ENCODE measurements at regions not wholly inside any gene's neighbourhood (a gene's known extent, or its start where the extent isn't known, plus 50 kb on each side); places are given as distances from the start of the nearest gene placed in this dataset.
A peak's percentile ranks its signal among the peaks of the same experiment; 100 is the strongest.

DNA sequence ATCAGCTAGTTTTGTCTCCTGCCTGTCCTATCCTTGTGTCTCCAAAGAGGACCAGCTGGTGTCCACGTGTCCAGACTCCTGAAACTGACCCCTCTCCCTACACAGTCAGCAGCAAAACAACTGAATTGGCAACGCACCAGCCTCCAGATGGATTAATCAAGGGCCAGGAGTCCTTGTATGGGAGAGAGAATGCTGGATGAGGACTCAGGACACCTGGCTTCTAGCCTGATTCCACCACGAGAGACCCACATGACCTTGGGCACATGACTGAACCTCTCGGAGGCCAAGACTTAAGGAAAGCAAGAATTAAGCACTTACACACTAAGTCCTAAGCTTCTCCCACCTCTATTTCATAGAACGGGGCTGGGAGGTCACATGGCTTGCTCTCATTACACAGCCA is 60.4 kb upstream of the CMKLR1 start:
- TF ChIP-seq, protein P1, sequence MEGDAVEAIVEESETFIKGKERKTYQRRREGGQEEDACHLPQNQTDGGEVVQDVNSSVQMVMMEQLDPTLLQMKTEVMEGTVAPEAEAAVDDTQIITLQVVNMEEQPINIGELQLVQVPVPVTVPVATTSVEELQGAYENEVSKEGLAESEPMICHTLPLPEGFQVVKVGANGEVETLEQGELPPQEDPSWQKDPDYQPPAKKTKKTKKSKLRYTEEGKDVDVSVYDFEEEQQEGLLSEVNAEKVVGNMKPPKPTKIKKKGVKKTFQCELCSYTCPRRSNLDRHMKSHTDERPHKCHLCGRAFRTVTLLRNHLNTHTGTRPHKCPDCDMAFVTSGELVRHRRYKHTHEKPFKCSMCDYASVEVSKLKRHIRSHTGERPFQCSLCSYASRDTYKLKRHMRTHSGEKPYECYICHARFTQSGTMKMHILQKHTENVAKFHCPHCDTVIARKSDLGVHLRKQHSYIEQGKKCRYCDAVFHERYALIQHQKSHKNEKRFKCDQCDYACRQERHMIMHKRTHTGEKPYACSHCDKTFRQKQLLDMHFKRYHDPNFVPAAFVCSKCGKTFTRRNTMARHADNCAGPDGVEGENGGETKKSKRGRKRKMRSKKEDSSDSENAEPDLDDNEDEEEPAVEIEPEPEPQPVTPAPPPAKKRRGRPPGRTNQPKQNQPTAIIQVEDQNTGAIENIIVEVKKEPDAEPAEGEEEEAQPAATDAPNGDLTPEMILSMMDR (IDR thresholded peaks at IDR 0.05), result no peak
- TF ChIP-seq EP300 (IDR thresholded peaks at IDR 0.05) (no peak), POLR2A (IDR thresholded peaks at IDR 0.05; ENCODE audit: low read depth) (no peak), POLR2AphosphoS5 (IDR thresholded peaks at IDR 0.05) (no peak)
- Histone ChIP-seq H3K36me3 (no peaks in the 10 kb centered on the region), H3K4me1 (peaks cover 0 to 30% (median 24%) of the 10 kb centered on the region in 4 donors), H3K27ac (replicated peaks in 1 of 4) (no peak overlapping the region), H3K4me3 (no peak overlapping the region), H3K27me3 (no peaks in the 10 kb centered on the region), H3K9me3 (no peaks in the 10 kb centered on the region)
- WGBS, result 25% methylated on average over 5 of the region's 5 CpGs
- no peak for DNase-seq (ENCODE audit: extremely low spot score)
- intact Hi-C loops (cut with DNase I), result no loop called here

DNA sequence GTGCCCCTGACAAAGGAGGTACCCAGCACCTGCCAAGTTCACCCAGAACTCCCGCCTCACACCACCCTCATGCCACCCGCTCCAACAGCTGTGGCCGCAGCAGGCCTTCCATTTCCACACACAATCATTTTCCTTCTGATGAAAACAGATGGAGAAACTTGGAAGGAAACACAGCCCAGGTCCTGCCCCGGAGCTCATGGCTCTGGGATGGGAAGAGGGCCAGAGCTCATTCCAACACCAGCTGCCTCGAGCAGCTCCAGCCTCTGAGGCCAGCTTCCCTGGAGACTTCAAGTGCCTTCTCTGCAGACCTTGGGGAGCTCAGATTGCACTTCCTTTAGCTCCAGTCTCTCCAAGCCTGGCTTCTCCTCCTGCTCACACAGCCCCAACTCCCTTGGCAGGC is 55.1 kb upstream of the CMKLR1 start:
- no peak overlapping the region for H3K4me3 ChIP-seq
- no peaks in the 10 kb centered on the region for H3K36me3 ChIP-seq
- WGBS, result 28% methylated on average over 4 of the region's 5 CpGs
- H3K9me3 ChIP-seq, result no peaks in the 10 kb centered on the region
- peaks cover 0 to 32% (median 19%) of the 10 kb centered on the region in 4 donors for H3K4me1 ChIP-seq
- intact Hi-C loops (cut with DNase I), result no loop called here
- TF ChIP-seq POLR2A (IDR thresholded peaks at IDR 0.05; ENCODE audit: low read depth) (no peak), POLR2AphosphoS5 (IDR thresholded peaks at IDR 0.05) (peak in 1 of 2 donors; percentile 31)
- no peaks in the 10 kb centered on the region for H3K27me3 ChIP-seq
- DNase-seq (ENCODE audit: extremely low spot score), result no peak
- H3K27ac ChIP-seq (replicated peaks in 1 of 4), result no peak overlapping the region

DNA sequence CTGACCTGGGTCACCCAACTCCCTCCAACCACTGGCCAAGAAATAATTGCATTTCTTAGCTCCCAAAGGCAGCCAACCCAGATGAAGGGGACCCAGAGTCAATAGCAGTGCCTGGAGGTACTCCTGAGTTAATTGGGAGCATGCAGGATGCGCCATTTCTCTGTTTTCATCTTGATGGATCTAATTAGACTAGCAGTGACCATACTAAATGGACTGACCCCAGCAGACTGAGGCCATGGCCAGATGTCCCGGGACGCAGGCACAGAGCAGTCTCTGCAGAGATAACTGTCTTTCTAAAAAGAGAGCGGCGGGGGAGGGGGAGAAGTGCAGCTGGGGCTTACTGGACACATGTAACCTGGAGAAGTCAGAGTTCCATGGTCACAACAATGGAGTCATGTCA is 53.2 kb upstream of the CMKLR1 start:
- WGBS, result 94% methylated on average over 5 of the region's 5 CpGs
- H3K27me3 ChIP-seq, result no peaks in the 10 kb centered on the region
- TF ChIP-seq POLR2A (IDR thresholded peaks at IDR 0.05; ENCODE audit: low read depth) (no peak), EP300 (IDR thresholded peaks at IDR 0.05) (no peak), POLR2AphosphoS5 (IDR thresholded peaks at IDR 0.05) (no peak)
- TF ChIP-seq, protein P1 (IDR thresholded peaks at IDR 0.05), result no peak
- no peak overlapping the region for H3K4me3 ChIP-seq
- intact Hi-C loops (cut with DNase I), result no loop called here
- H3K36me3 ChIP-seq, result no peaks in the 10 kb centered on the region
- H3K27ac ChIP-seq (replicated peaks in 1 of 4), result no peak overlapping the region
- DNase-seq (ENCODE audit: extremely low spot score), result no peak
- peaks cover 0 to 21% (median 15%) of the 10 kb centered on the region in 4 donors for H3K4me1 ChIP-seq
- H3K9me3 ChIP-seq, result no peaks in the 10 kb centered on the region

DNA sequence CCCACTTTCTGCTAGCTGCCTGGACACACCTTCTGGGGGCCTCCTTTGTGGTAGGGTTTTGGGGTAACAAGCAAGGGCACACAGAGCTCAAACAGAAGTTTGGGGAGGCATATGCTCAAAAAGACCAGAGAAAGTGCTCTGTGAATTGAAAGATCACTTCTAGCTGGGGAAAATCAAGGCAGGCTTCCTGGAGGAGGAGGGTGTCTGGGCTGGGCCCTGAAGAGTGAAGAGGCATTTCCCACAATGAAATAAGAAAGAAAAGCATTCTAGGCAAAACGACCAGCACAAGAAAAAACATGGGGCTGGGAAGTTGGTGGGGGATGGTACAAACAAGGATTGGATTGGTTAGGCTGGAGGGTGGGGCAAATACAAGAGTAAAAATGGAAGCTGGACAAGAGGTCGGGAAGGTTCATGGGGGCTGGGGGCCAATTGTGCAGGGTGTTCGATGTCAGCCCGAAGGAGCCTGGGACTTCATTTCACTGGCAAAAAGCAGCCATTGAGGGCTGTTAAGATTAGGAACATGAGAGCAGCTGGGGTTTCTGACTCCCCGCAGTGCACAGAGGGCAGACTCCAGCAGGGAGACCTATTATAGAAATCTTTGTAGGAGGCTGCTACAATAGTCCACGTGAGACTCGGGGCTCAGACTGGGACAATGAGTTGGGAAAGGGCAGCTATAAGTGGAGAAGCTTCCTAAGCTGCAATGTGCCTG is 51.5 kb upstream of the CMKLR1 start:
- Histone ChIP-seq H3K27ac (replicated peaks in 1 of 4) (no peak overlapping the region), H3K4me3 (no peak overlapping the region), H3K36me3 (no peaks in the 10 kb centered on the region), H3K9me3 (no peaks in the 10 kb centered on the region), H3K4me1 (peaks cover 0 to 21% (median 15%) of the 10 kb centered on the region in 4 donors), H3K27me3 (no peaks in the 10 kb centered on the region)
- WGBS, result 36% methylated on average over 6 of the region's 7 CpGs
- no peak for DNase-seq (ENCODE audit: extremely low spot score)
- TF ChIP-seq EP300 (IDR thresholded peaks at IDR 0.05), result no peak
- TF ChIP-seq, protein P1 (IDR thresholded peaks at IDR 0.05), result no peak
- no peak for TF ChIP-seq POLR2AphosphoS5 (IDR thresholded peaks at IDR 0.05)
- TF ChIP-seq POLR2A (IDR thresholded peaks at IDR 0.05; ENCODE audit: low read depth), result no peak
- intact Hi-C loops (cut with DNase I), result no loop called here

DNA sequence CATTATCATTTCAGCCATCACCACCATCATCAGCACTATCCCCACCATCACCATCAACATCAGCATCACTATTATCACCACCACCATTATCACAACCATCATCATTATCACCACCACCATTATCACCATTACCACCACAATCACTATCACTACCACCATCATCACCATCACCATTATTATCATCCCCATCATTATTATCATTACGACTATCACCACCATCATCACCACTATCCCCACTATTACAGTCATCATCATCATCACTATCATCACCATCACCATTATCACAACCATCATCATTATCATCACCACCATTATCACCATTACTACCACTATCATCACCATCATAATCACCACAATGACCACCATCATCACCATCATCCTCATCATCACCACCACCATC is 50.4 kb upstream of the CMKLR1 start:
- WGBS, result 82% methylated on average over 1 of the region's 1 CpG
- TF ChIP-seq POLR2AphosphoS5 (IDR thresholded peaks at IDR 0.05), result no peak
- TF ChIP-seq EP300 (IDR thresholded peaks at IDR 0.05), result no peak
- Histone ChIP-seq H3K4me1 (peaks cover 0 to 14% (median 9%) of the 10 kb centered on the region in 4 donors), H3K27ac (replicated peaks in 1 of 4) (no peak overlapping the region), H3K4me3 (no peak overlapping the region), H3K27me3 (no peaks in the 10 kb centered on the region), H3K9me3 (peaks cover 0 to 6% (median 4%) of the 10 kb centered on the region in 4 donors), H3K36me3 (no peaks in the 10 kb centered on the region)
- no peak for DNase-seq (ENCODE audit: extremely low spot score)
- intact Hi-C loops (cut with DNase I), result no loop called here

All from esophagus muscularis mucosa (tissue), 4 donors.